Keratinocyte (primary cell): ENCODE measurements at regions not wholly inside any gene's neighbourhood (a gene's known extent, or its start where the extent isn't known, plus 50 kb on each side); places are given as distances from the start of the nearest gene placed in this dataset.

Experiments used
- EZH2 ChIP-seq: IDR thresholded peaks from one replicate; pipeline ENCODE4 v1.6.1; 2012; ENCODE audit warnings: inconsistent platforms, mild to moderate bottlenecking, low read length, moderate library complexity
- TF ChIP-seq, protein P1 (sequence below), 3 experiments: IDR thresholded peaks in 1 of 3; conservative IDR thresholded peaks in 1 of 3; optimal IDR thresholded peaks in 1 of 3; 2 replicates in 2 of 3; 3 replicates in 1 of 3; pipeline versions ENCODE3 to v1.5.1; 2011; ENCODE audit warnings: low read length in 3 of 3, mild to moderate bottlenecking in 3 of 3, moderate library complexity in 2 of 3, control low read depth in 1 of 3, inconsistent platforms in 1 of 3; ENCODE audit not compliant: insufficient read depth in 2 of 3; ENCODE audit errors: extremely low read depth in 1 of 3

GRCh38 chr5:74954919-74955318 is 88.7 kb upstream of the FAM169A start:
- TF ChIP-seq, protein P1, sequence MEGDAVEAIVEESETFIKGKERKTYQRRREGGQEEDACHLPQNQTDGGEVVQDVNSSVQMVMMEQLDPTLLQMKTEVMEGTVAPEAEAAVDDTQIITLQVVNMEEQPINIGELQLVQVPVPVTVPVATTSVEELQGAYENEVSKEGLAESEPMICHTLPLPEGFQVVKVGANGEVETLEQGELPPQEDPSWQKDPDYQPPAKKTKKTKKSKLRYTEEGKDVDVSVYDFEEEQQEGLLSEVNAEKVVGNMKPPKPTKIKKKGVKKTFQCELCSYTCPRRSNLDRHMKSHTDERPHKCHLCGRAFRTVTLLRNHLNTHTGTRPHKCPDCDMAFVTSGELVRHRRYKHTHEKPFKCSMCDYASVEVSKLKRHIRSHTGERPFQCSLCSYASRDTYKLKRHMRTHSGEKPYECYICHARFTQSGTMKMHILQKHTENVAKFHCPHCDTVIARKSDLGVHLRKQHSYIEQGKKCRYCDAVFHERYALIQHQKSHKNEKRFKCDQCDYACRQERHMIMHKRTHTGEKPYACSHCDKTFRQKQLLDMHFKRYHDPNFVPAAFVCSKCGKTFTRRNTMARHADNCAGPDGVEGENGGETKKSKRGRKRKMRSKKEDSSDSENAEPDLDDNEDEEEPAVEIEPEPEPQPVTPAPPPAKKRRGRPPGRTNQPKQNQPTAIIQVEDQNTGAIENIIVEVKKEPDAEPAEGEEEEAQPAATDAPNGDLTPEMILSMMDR (optimal IDR thresholded peaks at IDR 0.05 in 1 of 3, IDR thresholded peaks at IDR 0.05 in 1 of 3, conservative IDR thresholded peaks at IDR 0.05 in 1 of 3; ENCODE audit: extremely low read depth in 1 of 3, insufficient read depth in 2 of 3, low read length in 3 of 3) = no peak
- no peak for TF ChIP-seq EZH2
